ENCODE measurements at regions not wholly inside any gene's neighbourhood (a gene's known extent, or its start where the extent isn't known, plus 50 kb on each side); places are given as distances from the start of the nearest gene placed in this dataset.

DNA sequence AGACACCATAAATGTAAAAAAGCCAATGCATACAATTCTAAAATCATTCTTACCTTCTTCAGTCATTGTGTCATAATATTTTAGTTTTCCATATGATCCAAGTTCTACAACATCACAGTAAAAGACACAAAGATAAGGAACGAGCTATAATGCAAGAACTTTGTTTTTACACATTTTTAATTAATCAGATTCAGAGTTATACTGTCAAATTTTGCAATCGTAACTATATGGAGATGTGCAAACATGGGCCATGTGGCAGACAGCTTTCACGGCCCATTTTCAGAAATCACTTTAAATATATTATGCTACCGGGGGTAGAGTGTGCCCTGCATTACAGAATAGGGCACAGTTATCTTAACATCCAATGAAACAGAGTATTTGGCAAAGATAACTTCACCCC lies 188.4 kb downstream of the ACER2 start:
- no peak for ATAC-seq
- intact Hi-C loops (cut with DNase I), result no loop called here
- TF ChIP-seq, protein P1, sequence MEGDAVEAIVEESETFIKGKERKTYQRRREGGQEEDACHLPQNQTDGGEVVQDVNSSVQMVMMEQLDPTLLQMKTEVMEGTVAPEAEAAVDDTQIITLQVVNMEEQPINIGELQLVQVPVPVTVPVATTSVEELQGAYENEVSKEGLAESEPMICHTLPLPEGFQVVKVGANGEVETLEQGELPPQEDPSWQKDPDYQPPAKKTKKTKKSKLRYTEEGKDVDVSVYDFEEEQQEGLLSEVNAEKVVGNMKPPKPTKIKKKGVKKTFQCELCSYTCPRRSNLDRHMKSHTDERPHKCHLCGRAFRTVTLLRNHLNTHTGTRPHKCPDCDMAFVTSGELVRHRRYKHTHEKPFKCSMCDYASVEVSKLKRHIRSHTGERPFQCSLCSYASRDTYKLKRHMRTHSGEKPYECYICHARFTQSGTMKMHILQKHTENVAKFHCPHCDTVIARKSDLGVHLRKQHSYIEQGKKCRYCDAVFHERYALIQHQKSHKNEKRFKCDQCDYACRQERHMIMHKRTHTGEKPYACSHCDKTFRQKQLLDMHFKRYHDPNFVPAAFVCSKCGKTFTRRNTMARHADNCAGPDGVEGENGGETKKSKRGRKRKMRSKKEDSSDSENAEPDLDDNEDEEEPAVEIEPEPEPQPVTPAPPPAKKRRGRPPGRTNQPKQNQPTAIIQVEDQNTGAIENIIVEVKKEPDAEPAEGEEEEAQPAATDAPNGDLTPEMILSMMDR (IDR thresholded peaks at IDR 0.05), result no peak
- H3K9me3 ChIP-seq, result no peaks in the 10 kb centered on the region
- H3K27ac ChIP-seq, result no peak overlapping the region
- no peaks in the 10 kb centered on the region for H3K4me1 ChIP-seq
- H3K4me3 ChIP-seq, result no peak overlapping the region
- no peaks in the 10 kb centered on the region for H3K36me3 ChIP-seq
- H3K27me3 ChIP-seq, result peaks cover 11% of the 10 kb centered on the region
- no peak for DNase-seq

DNA sequence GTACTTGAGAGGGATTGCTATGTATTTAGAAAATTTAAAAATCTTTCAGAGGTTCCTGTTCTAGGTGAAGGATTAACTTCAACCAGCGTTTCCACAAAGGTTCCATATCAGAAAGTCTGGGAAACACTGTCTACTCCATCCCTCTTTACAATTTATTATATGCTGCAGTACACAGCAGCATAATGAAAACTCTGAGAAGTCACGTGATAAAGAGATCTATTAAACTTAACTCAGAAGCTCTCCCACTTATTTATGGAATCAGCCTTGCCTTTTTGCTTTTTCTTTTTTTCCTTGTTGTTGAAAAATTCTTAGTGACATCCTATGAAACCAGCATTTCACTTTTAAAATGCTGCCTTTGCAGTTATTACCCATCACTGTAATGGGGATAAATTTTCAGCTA lies 186.2 kb downstream of the ACER2 start:
- Histone ChIP-seq H3K4me1 (no peaks in the 10 kb centered on the region), H3K27me3 (peaks cover 11% of the 10 kb centered on the region), H3K36me3 (no peaks in the 10 kb centered on the region), H3K4me3 (no peak overlapping the region), H3K27ac (no peak overlapping the region), H3K9me3 (no peaks in the 10 kb centered on the region)
- DNase-seq (no peak), ATAC-seq (no peak)
- TF ChIP-seq, protein P1 (IDR thresholded peaks at IDR 0.05), result no peak
- intact Hi-C loops (cut with DNase I), result no loop called here

DNA sequence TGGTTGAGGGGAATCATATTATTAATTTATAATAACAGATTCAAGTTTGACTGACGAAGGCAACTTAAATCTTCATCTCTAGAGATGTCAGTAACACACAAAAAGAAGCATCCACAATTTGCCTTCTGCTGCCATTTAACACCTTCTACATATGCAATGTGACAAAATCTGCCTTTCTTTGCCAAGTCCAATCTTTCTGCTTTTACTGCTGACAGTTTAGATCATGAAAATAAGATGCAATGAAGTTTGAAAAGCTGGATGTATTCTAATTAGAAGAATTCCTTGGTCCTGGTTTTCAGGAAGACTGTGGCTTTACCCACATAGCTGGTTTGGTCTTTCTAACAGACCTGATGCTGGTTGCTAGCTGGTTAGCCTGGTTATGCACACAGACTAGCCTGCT lies 178.9 kb downstream of the ACER2 start:
- Histone ChIP-seq H3K4me1 (no peaks in the 10 kb centered on the region), H3K4me3 (no peak overlapping the region), H3K36me3 (no peaks in the 10 kb centered on the region), H3K27ac (no peak overlapping the region), H3K27me3 (peaks cover 1% of the 10 kb centered on the region), H3K9me3 (no peaks in the 10 kb centered on the region)
- ATAC-seq (no peak), DNase-seq (no peak)
- TF ChIP-seq, protein P1 (IDR thresholded peaks at IDR 0.05), result no peak
- intact Hi-C loops (cut with DNase I), result no loop called here

DNA sequence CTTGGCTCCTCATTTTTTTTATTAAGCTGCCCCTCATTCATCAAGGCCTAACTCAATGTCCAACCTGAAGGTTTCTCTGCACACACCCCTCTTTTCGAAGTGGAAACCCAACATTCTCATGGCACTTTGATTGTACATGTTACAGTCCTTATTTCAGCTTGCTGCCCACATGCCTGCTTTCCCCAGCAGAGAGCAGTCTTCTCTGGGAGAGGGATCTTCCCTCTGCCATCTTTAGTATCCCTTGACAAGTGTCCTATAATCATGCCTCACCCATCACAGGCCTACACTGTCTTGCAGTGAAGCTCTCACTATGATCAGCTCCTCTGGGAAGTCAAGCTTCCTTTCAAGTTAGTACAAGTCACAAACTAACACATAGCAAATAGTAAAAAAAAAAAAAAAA lies 175.1 kb downstream of the ACER2 start:
- ATAC-seq (no peak), DNase-seq (no peak)
- Histone ChIP-seq H3K9me3 (no peaks in the 10 kb centered on the region), H3K4me3 (no peak overlapping the region), H3K36me3 (no peaks in the 10 kb centered on the region), H3K27me3 (no peaks in the 10 kb centered on the region), H3K4me1 (no peaks in the 10 kb centered on the region), H3K27ac (no peak overlapping the region)
- TF ChIP-seq, protein P1 (IDR thresholded peaks at IDR 0.05), result no peak
- intact Hi-C loops (cut with DNase I), result no loop called here

DNA sequence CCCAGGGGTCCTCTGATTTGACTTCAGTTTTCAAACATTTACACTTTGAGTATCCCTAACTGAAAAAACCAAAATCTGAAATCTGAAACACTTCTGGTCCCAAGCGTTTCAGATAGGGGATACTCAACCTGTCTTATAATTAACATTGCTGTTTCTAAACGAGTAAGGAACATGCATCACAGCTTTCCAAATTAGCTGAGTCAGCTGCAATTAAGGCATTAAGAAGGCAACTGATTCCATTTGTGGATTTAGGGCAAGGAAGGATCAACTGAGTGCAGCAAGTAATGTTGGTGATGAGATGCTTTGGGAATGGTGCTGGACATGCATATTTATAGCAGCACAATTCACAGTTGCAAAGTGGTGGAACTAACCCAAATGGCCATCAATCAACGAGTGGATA lies 168.6 kb downstream of the ACER2 start:
- TF ChIP-seq, protein P1 (IDR thresholded peaks at IDR 0.05), result no peak
- no peak overlapping the region for H3K27ac ChIP-seq
- intact Hi-C loops (cut with DNase I), result no loop called here

DNA sequence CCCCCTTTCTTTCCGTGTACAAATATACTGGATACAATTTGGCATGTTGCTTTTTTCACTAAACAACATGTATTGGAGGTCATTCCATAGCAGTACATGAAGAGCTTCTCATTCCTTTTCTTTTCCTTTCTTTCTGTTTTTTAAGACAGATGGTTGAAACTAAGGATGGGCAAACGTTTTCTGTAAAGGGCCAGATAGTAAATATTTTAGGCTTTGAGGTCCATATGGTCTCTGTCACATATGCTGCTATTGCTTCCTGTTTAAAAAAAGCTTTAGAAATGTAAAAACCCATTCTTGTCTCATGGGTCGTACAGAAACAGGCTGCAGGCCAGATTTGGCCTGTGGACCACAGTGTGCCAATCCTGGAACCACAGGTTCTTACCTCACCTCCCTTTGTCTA lies 160.1 kb downstream of the ACER2 start:
- TF ChIP-seq, protein P1 (IDR thresholded peaks at IDR 0.05), result no peak
- DNase-seq (no peak), ATAC-seq (no peak)
- Histone ChIP-seq H3K9me3 (no peaks in the 10 kb centered on the region), H3K27ac (no peak overlapping the region), H3K4me3 (no peak overlapping the region), H3K4me1 (no peaks in the 10 kb centered on the region), H3K36me3 (no peaks in the 10 kb centered on the region), H3K27me3 (no peaks in the 10 kb centered on the region)
- intact Hi-C loops (cut with DNase I), result no loop called here

More for the DNA sequence above, 168.6 kb downstream of the ACER2 start:
- ATAC-seq, result no peak
- Histone ChIP-seq H3K4me1 (no peaks in the 10 kb centered on the region), H3K9me3 (no peaks in the 10 kb centered on the region), H3K4me3 (no peak overlapping the region), H3K27me3 (no peaks in the 10 kb centered on the region), H3K36me3 (no peaks in the 10 kb centered on the region)
- no peak for DNase-seq
